IMR-90 (cell line): ENCODE measurements at regions not wholly inside any gene's neighbourhood (a gene's known extent, or its start where the extent isn't known, plus 50 kb on each side); places are given as distances from the start of the nearest gene placed in this dataset.

Experiments
- ATAC-seq: fragments of 200-7000 bp; cut with Tn5 transposase; 2 replicates; pipeline ENCODE4 v1.9.1; 2020; ENCODE audit warnings: low read depth, mild to moderate bottlenecking, moderate library complexity
- BruUV-seq: library from RNA; stranded (reverse); fragments of 400-500 nt; replicated peaks from 2 replicates; lab custom pipeline; 2021; lab: Mats Ljungman, UMichigan
- CTCF ChIA-PET: fragments of 300-600 bp; formaldehyde crosslinking; extraction: SDS; loops from one replicate; lab custom pipeline; 2021; ENCODE audit warnings: antibody characterized with exemption; lab: Yijun Ruan, JAX
- POLR2A ChIA-PET: fragments of 300-600 bp; sonication (Branson Sonifier 250); formaldehyde crosslinking; loops from one replicate; lab custom pipeline; 2022; ENCODE audit warnings: antibody characterized with exemption; ENCODE audit not compliant: unreplicated experiment; lab: Charles Lee
- DNase-seq: peaks from one replicate; pipeline ENCODE4 v3.0.0; 2013
- H2AFZ ChIP-seq: replicated peaks from 2 replicates; pipeline ENCODE3; 2013; ENCODE audit warnings: low read length, mild to moderate bottlenecking; ENCODE audit not compliant: poor library complexity
- H2AK5ac ChIP-seq: 2 replicates; pipeline ENCODE4 v1.6.1; 2013; ENCODE audit warnings: low read depth, low read length, inconsistent platforms
- H2AK9ac ChIP-seq: replicated peaks from 2 replicates; pipeline ENCODE3; 2013; ENCODE audit warnings: mild to moderate bottlenecking, low read depth, low read length, moderate library complexity; ENCODE audit not compliant: poor library complexity
- H2BK120ac ChIP-seq: 2 replicates; pipeline ENCODE4 v1.6.1; 2013; ENCODE audit warnings: low read depth, low read length, inconsistent platforms
- H2BK15ac ChIP-seq: 3 replicates; pipeline ENCODE4 v1.6.1; 2013; ENCODE audit warnings: low read depth, low read length, inconsistent platforms
- H2BK20ac ChIP-seq: 2 replicates; pipeline ENCODE4 v1.6.1; 2013; ENCODE audit warnings: low read depth, mild to moderate bottlenecking, inconsistent platforms, low read length, moderate library complexity
- H2BK5ac ChIP-seq: 2 replicates; pipeline ENCODE4 v1.6.1; 2013; ENCODE audit warnings: mild to moderate bottlenecking, low read depth, low read length, inconsistent platforms; ENCODE audit not compliant: poor library complexity, severe bottlenecking
- H3K14ac ChIP-seq: replicated peaks from 2 replicates; pipeline ENCODE4 v1.6.1; 2013; ENCODE audit warnings: low read depth, low read length, inconsistent platforms
- H3K18ac ChIP-seq: 2 replicates; pipeline ENCODE4 v1.6.1; 2013; ENCODE audit warnings: low read depth, low read length, control low read depth
- H3K23ac ChIP-seq: 2 replicates; pipeline ENCODE4 v1.6.1; 2013; ENCODE audit warnings: low read depth, low read length, inconsistent platforms
- H3K27ac ChIP-seq: 2 replicates; pipeline ENCODE4 v1.5.1; 2013; ENCODE audit warnings: mild to moderate bottlenecking, control low read depth, low read length; ENCODE audit not compliant: insufficient read depth
- H3K27me3 ChIP-seq: 2 replicates; pipeline ENCODE4 v1.6.1; 2013; ENCODE audit warnings: low read length; ENCODE audit not compliant: control insufficient read depth, insufficient read depth
- H3K36me3 ChIP-seq: 2 replicates; pipeline ENCODE4 v1.6.1; 2013; ENCODE audit warnings: low read length, mixed read lengths; ENCODE audit not compliant: control insufficient read depth, insufficient read depth
- H3K4ac ChIP-seq: 2 replicates; pipeline ENCODE4 v1.6.1; 2013; ENCODE audit warnings: low read depth, low read length, inconsistent platforms
- H3K4me1 ChIP-seq: 2 replicates; pipeline ENCODE4 v1.6.1; 2013; ENCODE audit warnings: low read length, mixed read lengths; ENCODE audit not compliant: control insufficient read depth, insufficient read depth
- H3K4me2 ChIP-seq: 2 replicates; pipeline ENCODE4 v1.6.1; 2013; ENCODE audit warnings: low read depth, mild to moderate bottlenecking, control low read depth, low read length, moderate library complexity
- H3K4me3 ChIP-seq: 2 replicates; pipeline ENCODE4 v1.5.1; 2013; ENCODE audit warnings: low read depth, mild to moderate bottlenecking, control low read depth, low read length, moderate library complexity; ENCODE audit not compliant: insufficient read depth
- H3K56ac ChIP-seq: 2 replicates; pipeline ENCODE4 v1.6.1; 2013; ENCODE audit warnings: low read length, inconsistent platforms; ENCODE audit not compliant: insufficient read depth; ENCODE audit errors: extremely low read depth
- H3K79me1 ChIP-seq, 2 experiments: 2 replicates each; pipeline ENCODE4 v1.6.1; 2013; ENCODE audit warnings: low read length in 2 of 2, inconsistent platforms in 1 of 2, low read depth in 1 of 2
- H3K9ac ChIP-seq: 2 replicates; pipeline ENCODE4 v1.6.1; 2013; ENCODE audit warnings: low read depth, low read length, control low read depth
- H3K9me1 ChIP-seq: 2 replicates; pipeline ENCODE4 v1.6.1; 2013; ENCODE audit warnings: low read length, inconsistent platforms; ENCODE audit not compliant: insufficient read depth
- H3K9me3 ChIP-seq: 2 replicates; pipeline ENCODE4 v1.6.1; 2013; ENCODE audit warnings: low read length; ENCODE audit not compliant: control insufficient read depth, insufficient read depth
- H4K20me1 ChIP-seq: 2 replicates; pipeline ENCODE4 v1.6.1; 2013; ENCODE audit warnings: low read length, inconsistent platforms; ENCODE audit not compliant: insufficient read depth
- H4K5ac ChIP-seq: 2 replicates; pipeline ENCODE4 v1.6.1; 2013; ENCODE audit warnings: mild to moderate bottlenecking, low read depth, low read length, control low read depth
- H4K8ac ChIP-seq, 2 experiments: 2 replicates each; pipeline ENCODE4 v1.6.1; 2013; ENCODE audit warnings: low read depth in 2 of 2, low read length in 2 of 2, control low read depth in 1 of 2, inconsistent platforms in 1 of 2
- H4K91ac ChIP-seq: 2 replicates; pipeline ENCODE4 v1.6.1; 2013; ENCODE audit warnings: low read depth, low read length, inconsistent platforms; ENCODE audit not compliant: insufficient read depth
- CHD1 ChIP-seq: IDR thresholded peaks from 2 replicates; pipeline ENCODE4 v1.6.1; 2012; ENCODE audit warnings: low read depth, low read length, improper control_type of control experiment
- MAFK ChIP-seq: IDR thresholded peaks from 2 replicates; pipeline ENCODE4 v1.6.1; 2012; ENCODE audit warnings: low read depth, low read length, improper control_type of control experiment
- NFE2L2 ChIP-seq: fragments of 150-350 bp; IDR thresholded peaks from 2 replicates; pipeline ENCODE4 v1.6.1; 2016; ENCODE audit warnings: low read depth, mild to moderate bottlenecking, low read length
- WGBS, 2 experiments: methylation state at CpG; one replicate each; pipeline versions ENCODE4 v1.1.5 to v1.1.7; 2013; ENCODE audit warnings: missing lambda C conversion rate in 2 of 2; ENCODE audit not compliant: insufficient read length in 1 of 2; ENCODE audit errors: extremely low coverage in 2 of 2; 5-methylcytosine and 5-hydroxymethylcytosine counted together
- dilution Hi-C: fragments of 300-500 bp; cut with HindIII; formaldehyde crosslinking; loops from one replicate; pipeline ENCODE4 v1.14.3; 2018; ENCODE audit warnings: low sequenced_read_pairs; ENCODE audit not compliant: unreplicated experiment
- in situ Hi-C: fragments of 300-500 bp; cut with MboI; formaldehyde crosslinking; loops from 3 replicates; pipeline ENCODE4 v1.14.3; 2019; ENCODE audit warnings: low sequenced_read_pairs, inconsistent platforms, mixed read lengths
- intact Hi-C: fragments of 100-400 bp; cut with micrococcal nuclease; formaldehyde crosslinking; loops from 2 replicates; pipeline ENCODE4 v1.10.0; 2022

DNA sequence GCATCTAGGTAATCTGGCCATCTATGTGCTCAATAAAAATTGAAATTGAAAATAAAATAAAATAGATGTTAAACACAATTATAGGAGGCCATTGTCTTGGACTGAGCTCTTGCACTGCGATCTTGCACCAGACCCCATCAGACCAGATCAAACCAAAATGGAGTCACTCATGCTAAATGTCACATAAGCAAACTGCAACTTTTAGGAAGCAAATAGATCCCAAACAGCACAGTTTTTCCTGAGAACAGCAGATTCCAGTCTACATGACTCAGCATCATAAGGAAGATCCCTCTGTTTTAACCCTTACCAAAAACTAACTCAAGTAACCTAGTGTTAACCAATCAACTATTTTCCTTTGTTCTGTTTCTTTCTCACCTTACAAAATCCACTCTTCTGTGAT is 57.7 kb upstream of the LRP1B start:
- ChIA-PET CTCF (interaction anchor here (0.5 kb wide), 1 partner anchor 355 kb away, joined by 3 read pairs; no protein-coding TSS in a partner anchor), POLR2A (no interaction called here)
- Histone ChIP-seq H3K18ac (no peak overlapping the region; the same call in 1 of the 2 replicates), H3K4me1 (peaks cover 6% of the 10 kb centered on the region; the same call in 1 of the 2 replicates), H3K9me1 (no peaks in the 10 kb centered on the region), H3K27ac (no peak overlapping the region), H4K5ac (no peak overlapping the region), H3K4ac (no peak overlapping the region), H3K56ac (no peak overlapping the region), H4K8ac (no peak overlapping the region), H2AK9ac (no peak overlapping the region), H2AFZ (no peak overlapping the region), H3K36me3 (no peaks in the 10 kb centered on the region), H3K27me3 (no peaks in the 10 kb centered on the region), H4K20me1 (no peaks in the 10 kb centered on the region), H3K9ac (no peak overlapping the region), H3K9me3 (no peaks in the 10 kb centered on the region), H3K14ac (no peak overlapping the region), H2BK120ac (no peak overlapping the region), H4K91ac (no peak overlapping the region), H2BK15ac (no peak overlapping the region), H3K4me2 (no peak overlapping the region), H2BK20ac (no peak overlapping the region), H3K23ac (no peak overlapping the region), H3K4me3 (no peak overlapping the region), H2BK5ac (peak overlapping the region; percentile 17), H3K79me1 (no peaks in the 10 kb centered on the region), H2AK5ac (no peak overlapping the region)
- in situ Hi-C loops = loop anchor here (10.0 kb wide), 1 partner anchor 796 kb away; no protein-coding TSS in a partner anchor
- no CpG with 5 or more reads among the region's 1 CpG for WGBS, 2 experiments
- dilution Hi-C loops = no loop called here
- ATAC-seq (no peak), DNase-seq (peak; percentile 22)
- TF ChIP-seq MAFK (peak; percentile 45; the same call in 1 of the 2 replicates), CHD1 (no peak), NFE2L2 (peak; percentile 59)
- no TSS peak for BruUV-seq
- intact Hi-C loops = loop anchor here (2.0 kb wide), 1 partner anchor 408 kb away; no protein-coding TSS in a partner anchor
